HG03469 (cell line): ENCODE measurements at regions not wholly inside any gene's neighbourhood (a gene's known extent, or its start where the extent isn't known, plus 50 kb on each side); places are given as distances from the start of the nearest gene placed in this dataset.
"Not testable (repeated sequence)": the region's sequence is repeated elsewhere in the genome, so short reads cannot be mapped to it uniquely, and the experiment has no call there.

Source experiments
- ATAC-seq: cut with Tn5 transposase; IDR thresholded peaks from one replicate; pipeline ENCODE4 v1.9.1; 2021; ENCODE audit warnings: mild to moderate bottlenecking, moderate library complexity, moderate number of reproducible peaks; ENCODE audit not compliant: unreplicated experiment

- ATAC-seq: no peak
Observed at GRCh38 chr9:38342532-38342931, 50.0 kb upstream of the ALDH1B1 start.

GRCh38 chr9:38342096-38342495, 50.4 kb upstream of the ALDH1B1 start:
- no peak for ATAC-seq

GRCh38 chr9:38339496-38339895, 53.0 kb upstream of the ALDH1B1 start:
- no peak for ATAC-seq

- no peak for ATAC-seq
Observed at GRCh38 chr9:38339087-38339486, 53.4 kb upstream of the ALDH1B1 start.

GRCh38 chr9:38338342-38339018, 54.0 kb upstream of the ALDH1B1 start:
- ATAC-seq: no peak

- no peak for ATAC-seq
Observed at GRCh38 chr9:38337706-38338264, 54.7 kb upstream of the ALDH1B1 start.

- no peak for ATAC-seq
Observed at GRCh38 chr9:38337181-38337580, 55.3 kb upstream of the ALDH1B1 start.

- ATAC-seq: no peak
Observed at GRCh38 chr9:38336341-38336740, 56.2 kb upstream of the ALDH1B1 start.

GRCh38 chr9:38335686-38336085, 56.8 kb upstream of the ALDH1B1 start:
- ATAC-seq: no peak

- ATAC-seq: no peak
Observed at GRCh38 chr9:38334234-38334633, 58.3 kb upstream of the ALDH1B1 start.

- ATAC-seq: no peak
Observed at GRCh38 chr9:38333047-38333446, 59.5 kb upstream of the ALDH1B1 start.

GRCh38 chr9:38332625-38333024, 59.9 kb upstream of the ALDH1B1 start:
- ATAC-seq: no peak

- ATAC-seq: no peak
Observed at GRCh38 chr9:38331141-38331540, 61.4 kb upstream of the ALDH1B1 start.

- no peak for ATAC-seq
Observed at GRCh38 chr9:38329968-38330367, 62.5 kb upstream of the ALDH1B1 start.

- no peak for ATAC-seq
Observed at GRCh38 chr9:38328765-38329164, 63.7 kb upstream of the ALDH1B1 start.

GRCh38 chr9:38326122-38326521, 66.4 kb upstream of the ALDH1B1 start:
- ATAC-seq: no peak

GRCh38 chr9:38324213-38324612, 68.3 kb upstream of the ALDH1B1 start:
- not testable (repeated sequence) for ATAC-seq

- ATAC-seq: no peak
Observed at GRCh38 chr9:38322937-38323336, 69.6 kb upstream of the ALDH1B1 start.

GRCh38 chr9:38319496-38320173, 72.9 kb upstream of the ALDH1B1 start:
- ATAC-seq: no peak

GRCh38 chr9:38318759-38319495, 73.6 kb upstream of the ALDH1B1 start:
- ATAC-seq: peak; percentile 72

GRCh38 chr9:38316166-38316780, 76.2 kb upstream of the ALDH1B1 start:
- ATAC-seq: no peak
